T-cell (primary cell): ENCODE measurements at regions not wholly inside any gene's neighbourhood (a gene's known extent, or its start where the extent isn't known, plus 50 kb on each side); places are given as distances from the start of the nearest gene placed in this dataset.

Source experiments
- ATAC-seq, 4 experiments: fragments of 200-7000 bp in 3 of 4; fragments of 150-1000 bp in 1 of 4; cut with Tn5 transposase; replicated peaks in 1 of 4; 1 replicate in 3 of 4; 2 replicates in 1 of 4; pipeline ENCODE4 v1.10.0; 2021; ENCODE audit warnings: moderate library complexity in 3 of 4, mild to moderate bottlenecking in 2 of 4, moderate number of reproducible peaks in 1 of 4
- CTCF ChIA-PET, 2 donors: fragments of 300-600 bp; sonication (Branson Sonifier 250); formaldehyde crosslinking; loops; one replicate each; lab custom pipeline; 2022; ENCODE audit warnings: antibody characterized with exemption in 2 of 2; lab: Charles Lee
- POLR2A ChIA-PET, 2 donors: fragments of 300-600 bp; sonication (Branson Sonifier 250); formaldehyde crosslinking; loops; one replicate each; lab custom pipeline; 2022; ENCODE audit warnings: antibody characterized with exemption in 2 of 2; lab: Charles Lee
- DNase-seq, 35 experiments: peaks; one replicate each; pipeline versions ENCODE4 v3.0.0 to v3.0.0-alpha.2; 2013 to 2023
- H3K27ac ChIP-seq: one replicate; pipeline ENCODE4 v1.5.1; 2013; ENCODE audit warnings: low read length
- H3K27me3 ChIP-seq, 2 experiments: replicated peaks in 1 of 2; 1 replicate in 1 of 2; 2 replicates in 1 of 2; pipeline versions ENCODE4 v1.6.1 to v1.7.0; 2013; ENCODE audit warnings: low read length in 1 of 2, mixed read lengths in 1 of 2; ENCODE audit not compliant: control insufficient read depth in 2 of 2, insufficient read depth in 2 of 2; ENCODE audit errors: extremely low read depth in 1 of 2
- H3K36me3 ChIP-seq, 2 donors: 1 replicate in 1 of 2; 2 replicates in 1 of 2; pipeline versions ENCODE4 v1.6.1 to v1.7.0; 2013; ENCODE audit warnings: low read length in 1 of 2; ENCODE audit not compliant: control insufficient read depth in 2 of 2, insufficient read depth in 1 of 2; ENCODE audit errors: extremely low read depth in 1 of 2
- H3K4me1 ChIP-seq, 2 experiments: 1 replicate in 1 of 2; 2 replicates in 1 of 2; pipeline versions ENCODE4 v1.6.1 to v1.7.0; 2013; ENCODE audit warnings: low read length in 2 of 2, mixed read lengths in 1 of 2; ENCODE audit not compliant: insufficient read depth in 2 of 2, control insufficient read depth in 1 of 2; ENCODE audit errors: extremely low read depth in 1 of 2
- H3K4me3 ChIP-seq, 2 donors: 1 replicate in 1 of 2; 2 replicates in 1 of 2; pipeline versions ENCODE4 v1.5.1 to v1.7.0; 2013; ENCODE audit warnings: mild to moderate bottlenecking in 2 of 2, low read length in 1 of 2, moderate library complexity in 1 of 2; ENCODE audit not compliant: control insufficient read depth in 1 of 2; ENCODE audit errors: extremely low read depth in 1 of 2
- H3K9me3 ChIP-seq: 2 replicates; pipeline ENCODE4 v1.7.0; 2013
- H3K27ac Mint-ChIP-seq, 2 donors: one replicate each; pipeline ENCODE4 v1.8.0; 2020 to 2021; ENCODE audit warnings: mild to moderate bottlenecking in 2 of 2, mixed read lengths in 2 of 2
- H3K27me3 Mint-ChIP-seq, 2 donors: one replicate each; pipeline ENCODE4 v1.8.0; 2021 to 2022; ENCODE audit warnings: mixed read lengths in 2 of 2
- H3K36me3 Mint-ChIP-seq: one replicate; pipeline ENCODE4 v1.8.0; 2021; ENCODE audit warnings: mixed read lengths
- H3K4me1 Mint-ChIP-seq, 3 donors: one replicate each; pipeline ENCODE4 v1.8.0; 2020 to 2022; ENCODE audit warnings: mixed read lengths in 3 of 3, mild to moderate bottlenecking in 1 of 3
- H3K4me3 Mint-ChIP-seq, 3 donors: one replicate each; pipeline ENCODE4 v1.8.0; 2020 to 2022; ENCODE audit warnings: mild to moderate bottlenecking in 3 of 3, mixed read lengths in 3 of 3, moderate library complexity in 3 of 3
- H3K9me3 Mint-ChIP-seq, 3 donors: one replicate each; pipeline ENCODE4 v1.8.0; 2020 to 2022; ENCODE audit warnings: mixed read lengths in 3 of 3
- WGBS: methylation state at CpG from one replicate; pipeline ENCODE4 v1.1.5; 2013; ENCODE audit warnings: missing lambda C conversion rate; ENCODE audit not compliant: insufficient coverage; 5-methylcytosine and 5-hydroxymethylcytosine counted together

- Mint-ChIP-seq H3K36me3 (no peaks in the 10 kb centered on the region), H3K4me1 (no peaks in the 10 kb centered on the region), H3K9me3 (peaks cover 8 to 21% (median 9%) of the 10 kb centered on the region in 3 donors), H3K27me3 (no peaks in the 10 kb centered on the region), H3K4me3 (no peak overlapping the region), H3K27ac (no peak overlapping the region)
- 57% methylated on average over 7 of the region's 9 CpGs for WGBS
- Histone ChIP-seq H3K9me3 (no peaks in the 10 kb centered on the region), H3K27ac (no peak overlapping the region), H3K36me3 (no peaks in the 10 kb centered on the region), H3K4me3 (no peak overlapping the region), H3K4me1 (no peaks in the 10 kb centered on the region), H3K27me3 (no peaks in the 10 kb centered on the region)
- CTCF ChIA-PET, result no interaction called here
- no peak for DNase-seq
- POLR2A ChIA-PET, result no interaction called here
- ATAC-seq, result no peak
Measured at GRCh38 chr16:6008670-6009069, 911.1 kb upstream of the EEF2KMT start.

- Histone ChIP-seq H3K4me3 (no peak overlapping the region), H3K27ac (no peak overlapping the region), H3K36me3 (no peaks in the 10 kb centered on the region), H3K27me3 (no peaks in the 10 kb centered on the region), H3K9me3 (no peaks in the 10 kb centered on the region), H3K4me1 (no peaks in the 10 kb centered on the region)
- Mint-ChIP-seq H3K36me3 (no peaks in the 10 kb centered on the region), H3K9me3 (peaks cover 3 to 14% (median 10%) of the 10 kb centered on the region in 3 donors), H3K4me1 (no peaks in the 10 kb centered on the region), H3K27me3 (no peaks in the 10 kb centered on the region), H3K27ac (no peak overlapping the region), H3K4me3 (no peak overlapping the region)
- ChIA-PET POLR2A (no interaction called here), CTCF (no interaction called here)
- ATAC-seq (no peak), DNase-seq (no peak)
- 75% methylated on average over 2 of the region's 2 CpGs for WGBS
Measured at GRCh38 chr16:5993356-5993755, 895.8 kb upstream of the EEF2KMT start.

GRCh38 chr16:5982979-5983378 is 885.4 kb upstream of the EEF2KMT start:
- Mint-ChIP-seq H3K4me1 (no peaks in the 10 kb centered on the region), H3K9me3 (peaks cover 4 to 11% (median 10%) of the 10 kb centered on the region in 3 donors), H3K36me3 (no peaks in the 10 kb centered on the region), H3K27me3 (no peaks in the 10 kb centered on the region), H3K4me3 (no peak overlapping the region), H3K27ac (no peak overlapping the region)
- ChIA-PET POLR2A (no interaction called here), CTCF (no interaction called here)
- Histone ChIP-seq H3K27me3 (no peaks in the 10 kb centered on the region), H3K36me3 (no peaks in the 10 kb centered on the region), H3K9me3 (no peaks in the 10 kb centered on the region), H3K27ac (no peak overlapping the region), H3K4me1 (no peaks in the 10 kb centered on the region), H3K4me3 (no peak overlapping the region)
- ATAC-seq (no peak), DNase-seq (no peak)
- no CpG with 5 or more reads among the region's 11 CpGs for WGBS

DNA sequence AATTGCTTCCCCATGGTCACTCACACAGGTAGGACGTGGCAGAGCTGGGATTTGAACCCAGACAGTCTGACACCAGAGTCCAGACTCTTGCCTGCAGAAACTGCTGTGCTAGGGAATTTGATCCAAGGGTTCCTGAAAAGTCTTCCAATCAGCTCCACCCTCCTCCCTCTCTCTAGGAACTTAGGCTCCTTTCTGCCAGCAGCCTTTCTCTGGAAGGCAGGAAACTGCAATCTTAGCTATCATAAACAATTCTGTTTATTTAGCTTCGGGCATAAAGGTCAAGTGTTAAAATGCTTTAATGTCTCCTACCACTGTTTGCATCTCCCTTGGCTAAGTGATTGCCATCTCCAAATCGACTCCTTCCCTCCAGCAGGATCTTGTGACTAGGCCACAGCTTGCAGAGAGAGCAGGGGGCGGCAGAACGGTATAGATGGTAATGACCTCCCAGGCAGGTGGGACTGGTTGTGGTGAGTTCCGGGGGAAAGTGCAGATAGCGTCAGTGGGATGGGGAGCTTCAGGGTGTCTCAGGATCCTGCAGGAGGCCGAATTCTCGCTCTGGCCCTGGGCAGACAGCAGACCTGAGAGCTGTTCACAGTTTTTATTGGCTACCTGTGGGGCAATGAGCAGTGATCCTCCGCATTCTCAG is 882.4 kb upstream of the EEF2KMT start:
- no peak for DNase-seq
- ChIA-PET POLR2A (interaction anchor here in 1 of 2 donors (0.6 kb wide), 1 partner anchor 382 kb away, joined by 4 read pairs; no protein-coding TSS in a partner anchor), CTCF (no interaction called here)
- no peak overlapping the region for H3K4me3 ChIP-seq
- H3K27me3 ChIP-seq, result no peaks in the 10 kb centered on the region
- WGBS, result 23% methylated on average over 8 of the region's 10 CpGs
- Mint-ChIP-seq H3K27ac (no peak overlapping the region), H3K9me3 (peaks cover 4 to 14% (median 7%) of the 10 kb centered on the region in 3 donors), H3K27me3 (no peaks in the 10 kb centered on the region), H3K36me3 (no peaks in the 10 kb centered on the region), H3K4me3 (no peak overlapping the region), H3K4me1 (no peaks in the 10 kb centered on the region)
- no peaks in the 10 kb centered on the region for H3K36me3 ChIP-seq
- H3K27ac ChIP-seq, result no peak overlapping the region
- no peaks in the 10 kb centered on the region for H3K4me1 ChIP-seq
- H3K9me3 ChIP-seq, result no peaks in the 10 kb centered on the region
- no peak for ATAC-seq

DNA sequence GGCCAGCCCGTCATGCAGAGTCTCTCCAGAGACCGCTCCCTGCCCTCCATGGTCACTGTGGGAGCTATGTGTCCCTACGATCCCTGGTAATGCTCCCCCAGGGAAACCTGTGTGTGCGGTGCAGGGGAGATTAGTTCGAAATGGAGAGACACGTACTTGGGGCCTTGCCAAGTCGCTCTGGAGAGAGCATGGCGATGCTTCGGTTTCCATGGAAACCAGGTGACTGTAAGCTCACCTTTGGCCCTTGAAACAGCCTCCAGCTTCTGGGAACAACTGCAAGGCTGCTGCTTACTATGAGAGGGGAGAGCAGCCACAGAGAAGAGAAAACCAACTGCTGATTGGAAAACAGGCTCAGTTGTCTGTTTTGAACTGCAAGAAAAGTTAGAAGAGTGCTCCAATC is 879.7 kb upstream of the EEF2KMT start:
- no peak overlapping the region for H3K4me3 ChIP-seq
- DNase-seq (no peak), ATAC-seq (no peak)
- H3K9me3 ChIP-seq, result no peaks in the 10 kb centered on the region
- H3K4me3 Mint-ChIP-seq, result no peak overlapping the region
- H3K27me3 Mint-ChIP-seq, result no peaks in the 10 kb centered on the region
- ChIA-PET CTCF (no interaction called here), POLR2A (no interaction called here)
- H3K4me1 ChIP-seq, result no peaks in the 10 kb centered on the region
- 88% methylated on average over 9 of the region's 9 CpGs for WGBS
- no peaks in the 10 kb centered on the region for H3K4me1 Mint-ChIP-seq
- H3K27ac Mint-ChIP-seq, result no peak overlapping the region
- peaks cover 0 to 12% (median 0%) of the 10 kb centered on the region in 3 donors for H3K9me3 Mint-ChIP-seq
- no peaks in the 10 kb centered on the region for H3K36me3 Mint-ChIP-seq
- no peaks in the 10 kb centered on the region for H3K27me3 ChIP-seq
- no peaks in the 10 kb centered on the region for H3K36me3 ChIP-seq
- no peak overlapping the region for H3K27ac ChIP-seq

DNA sequence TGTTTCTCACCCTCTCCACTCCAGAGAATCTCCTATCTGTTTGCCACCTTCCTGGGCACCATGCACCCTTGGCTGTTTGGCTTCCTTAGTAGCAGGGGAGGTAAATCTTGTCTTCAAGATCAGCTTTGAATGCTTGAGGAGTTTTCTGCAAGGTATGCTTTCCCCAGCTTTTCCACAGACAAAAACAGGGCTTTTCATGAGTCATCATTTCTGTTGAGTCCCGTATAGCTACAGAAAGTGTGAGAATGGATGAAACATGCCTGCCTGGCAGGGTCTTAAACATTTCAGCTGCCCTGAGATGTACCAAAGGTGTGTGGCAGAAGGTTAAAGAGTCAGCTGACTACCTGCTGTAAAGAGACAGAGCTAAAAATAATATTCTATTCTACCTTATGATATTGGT is 875.2 kb upstream of the EEF2KMT start:
- no CpG with 5 or more reads among the region's 1 CpG for WGBS
- Histone ChIP-seq H3K36me3 (no peaks in the 10 kb centered on the region), H3K9me3 (no peaks in the 10 kb centered on the region), H3K27ac (no peak overlapping the region), H3K4me3 (no peak overlapping the region), H3K4me1 (no peaks in the 10 kb centered on the region), H3K27me3 (no peaks in the 10 kb centered on the region)
- H3K4me3 Mint-ChIP-seq, result no peak overlapping the region
- POLR2A ChIA-PET, result no interaction called here
- CTCF ChIA-PET, result no interaction called here
- no peaks in the 10 kb centered on the region for H3K36me3 Mint-ChIP-seq
- H3K4me1 Mint-ChIP-seq, result no peaks in the 10 kb centered on the region
- DNase-seq (no peak), ATAC-seq (no peak)
- no peaks in the 10 kb centered on the region for H3K27me3 Mint-ChIP-seq
- H3K27ac Mint-ChIP-seq, result no peak overlapping the region
- peaks cover 12 to 14% (median 13%) of the 10 kb centered on the region in 3 donors for H3K9me3 Mint-ChIP-seq

DNA sequence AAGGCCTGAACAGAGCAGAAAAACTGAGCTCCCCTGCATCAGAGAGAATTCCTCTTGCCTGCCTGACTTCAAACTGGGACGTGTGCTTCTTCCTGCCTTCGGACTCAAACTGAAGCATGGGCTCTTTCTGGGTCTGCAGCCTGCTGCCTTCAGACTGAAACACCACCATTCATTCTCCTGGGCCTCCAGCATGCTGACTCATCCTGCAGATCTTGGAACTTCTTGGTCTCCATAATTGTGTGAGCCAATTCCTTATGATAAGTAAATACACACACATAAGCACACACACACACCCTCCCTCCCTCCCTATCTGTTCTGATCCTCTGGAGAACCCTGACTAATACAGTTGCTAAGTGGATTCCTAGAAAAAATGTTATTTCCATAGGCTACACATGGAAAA is 874.3 kb upstream of the EEF2KMT start:
- Histone ChIP-seq H3K27ac (no peak overlapping the region), H3K36me3 (no peaks in the 10 kb centered on the region), H3K4me3 (no peak overlapping the region), H3K27me3 (no peaks in the 10 kb centered on the region), H3K4me1 (no peaks in the 10 kb centered on the region), H3K9me3 (no peaks in the 10 kb centered on the region)
- ChIA-PET CTCF (no interaction called here), POLR2A (no interaction called here)
- H3K27ac Mint-ChIP-seq, result no peak overlapping the region
- no peaks in the 10 kb centered on the region for H3K36me3 Mint-ChIP-seq
- DNase-seq (no peak), ATAC-seq (no peak)
- H3K9me3 Mint-ChIP-seq, result peaks cover 16 to 18% (median 17%) of the 10 kb centered on the region in 3 donors
- 60% methylated on average over 1 of the region's 2 CpGs for WGBS
- no peaks in the 10 kb centered on the region for H3K4me1 Mint-ChIP-seq
- no peaks in the 10 kb centered on the region for H3K27me3 Mint-ChIP-seq
- no peak overlapping the region for H3K4me3 Mint-ChIP-seq
